Neural cell (in vitro differentiated cells): ENCODE measurements at regions not wholly inside any gene's neighbourhood (a gene's known extent, or its start where the extent isn't known, plus 50 kb on each side); places are given as distances from the start of the nearest gene placed in this dataset.

Experiments
- H2AFZ ChIP-seq: fragments of 200-600, 300-800 bp; sonication (generic), shearing (Covaris generic); 2 replicates; pipeline ENCODE4 v1.6.0; 2014; ENCODE audit warnings: low read depth, mild to moderate bottlenecking, antibody characterized with exemption, low read length, moderate library complexity
- H3F3A ChIP-seq: fragments of 200-600 bp; shearing (Covaris generic); 2 replicates; pipeline ENCODE4 v1.6.1; 2016; ENCODE audit warnings: mild to moderate bottlenecking, moderate library complexity, mixed read lengths, antibody characterized with exemption, low read length; ENCODE audit not compliant: insufficient read depth, poor library complexity, severe bottlenecking
- H3K27ac ChIP-seq: fragments of 200-600, 300-800 bp; sonication (generic), shearing (Covaris generic); 2 replicates; pipeline ENCODE4 v1.5.1; 2014; ENCODE audit warnings: mild to moderate bottlenecking, low read length, moderate library complexity
- H3K27me3 ChIP-seq: fragments of 300-800, 200-600 bp; sonication (generic), shearing (Covaris generic); 2 replicates; pipeline ENCODE4 v1.6.0; 2014; ENCODE audit warnings: mild to moderate bottlenecking, low read depth, low read length, moderate library complexity; ENCODE audit not compliant: insufficient read depth
- H3K36me3 ChIP-seq: fragments of 300-800, 200-600 bp; sonication (generic), shearing (Covaris generic); 2 replicates; pipeline ENCODE4 v1.5.1; 2014; ENCODE audit warnings: mild to moderate bottlenecking, antibody characterized with exemption, low read length, moderate library complexity; ENCODE audit not compliant: insufficient read depth
- H3K4me2 ChIP-seq: fragments of 300-800, 200-600 bp; sonication (generic), shearing (Covaris generic); 2 replicates; pipeline ENCODE4 v1.6.0; 2014; ENCODE audit warnings: mild to moderate bottlenecking, low read length
- H3K4me3 ChIP-seq: fragments of 300-800, 200-600 bp; sonication (generic), shearing (Covaris generic); 2 replicates; pipeline ENCODE4 v1.5.1; 2014; ENCODE audit warnings: mild to moderate bottlenecking, low read length, moderate library complexity
- H3K79me2 ChIP-seq: fragments of 200-600 bp; shearing (Covaris generic); replicated peaks from 2 replicates; pipeline ENCODE4 v1.6.0; 2014; ENCODE audit warnings: mild to moderate bottlenecking, low read length, moderate library complexity; ENCODE audit not compliant: insufficient read depth
- H3K9ac ChIP-seq: fragments of 300-800, 200-600 bp; sonication (generic), shearing (Covaris generic); 2 replicates; pipeline ENCODE4 v1.6.1; 2016; ENCODE audit warnings: mild to moderate bottlenecking, low read length, mixed read lengths
- H3K9me2 ChIP-seq: fragments of 200-600 bp; shearing (Covaris generic); 2 replicates; pipeline ENCODE4 v1.6.1; 2016; ENCODE audit warnings: mild to moderate bottlenecking, low read length, mixed read lengths; ENCODE audit not compliant: insufficient read depth
- H3K9me3 ChIP-seq: fragments of 200-600, 300-800 bp; sonication (generic), shearing (Covaris generic); 2 replicates; pipeline ENCODE4 v1.6.1; 2016; ENCODE audit warnings: mild to moderate bottlenecking, mixed run types, low read length, moderate library complexity, mixed read lengths
- H4K20me1 ChIP-seq: fragments of 200-600 bp; shearing (Covaris generic); 2 replicates; pipeline ENCODE4 v1.6.1; 2016; ENCODE audit warnings: mild to moderate bottlenecking, mixed run types; ENCODE audit not compliant: insufficient read depth
- EP300 ChIP-seq: fragments of 450-650 bp; conservative IDR thresholded peaks from 2 replicates; pipeline ENCODE4 v1.6.1; 2014; ENCODE audit warnings: antibody characterized with exemption, mild to moderate bottlenecking, moderate library complexity; ENCODE audit not compliant: poor library complexity, severe bottlenecking
- EZH2 ChIP-seq: fragments of 200-600, 300-800 bp; shearing (Covaris generic), sonication (generic); IDR thresholded peaks from 2 replicates; pipeline ENCODE4 v1.6.1; 2014; ENCODE audit warnings: antibody characterized with exemption, low read length, borderline replicate concordance, mild to moderate bottlenecking; ENCODE audit not compliant: insufficient read depth, poor library complexity, severe bottlenecking
- MXI1 ChIP-seq: fragments of 450-650 bp; conservative IDR thresholded peaks from 2 replicates; pipeline ENCODE4 v1.6.1; 2014; ENCODE audit warnings: antibody characterized with exemption, mild to moderate bottlenecking; ENCODE audit not compliant: poor library complexity, severe bottlenecking
- POLR2AphosphoS5 ChIP-seq: IDR thresholded peaks from 2 replicates; pipeline ENCODE4 v1.6.1; 2012
- RAD21 ChIP-seq: fragments of 450-650 bp; conservative IDR thresholded peaks from 2 replicates; pipeline ENCODE4 v1.6.1; 2014; ENCODE audit warnings: antibody characterized with exemption, mild to moderate bottlenecking, moderate library complexity
- REST ChIP-seq: IDR thresholded peaks from 2 replicates; pipeline ENCODE4 v1.6.1; 2012; ENCODE audit warnings: borderline replicate concordance
- SMC3 ChIP-seq: fragments of 450-650 bp; conservative IDR thresholded peaks from 2 replicates; pipeline ENCODE4 v1.6.1; 2014; ENCODE audit warnings: antibody characterized with exemption, mild to moderate bottlenecking, moderate library complexity; ENCODE audit not compliant: poor library complexity
- TAF1 ChIP-seq: IDR thresholded peaks from 2 replicates; pipeline ENCODE4 v1.6.1; 2012; ENCODE audit warnings: low read depth
- TF ChIP-seq, protein P1 (sequence below): fragments of 450-650 bp; IDR thresholded peaks from 2 replicates; pipeline ENCODE4 v1.5.1; 2014; ENCODE audit warnings: antibody characterized with exemption, mild to moderate bottlenecking, moderate library complexity; ENCODE audit not compliant: poor library complexity, severe bottlenecking

GRCh38 chr5:28214292-28214691 is 1175.9 kb upstream of the CDH9 start:
- Histone ChIP-seq H3K4me2 (no peak overlapping the region), H3K9me2 (no peaks in the 10 kb centered on the region), H3K27ac (no peak overlapping the region), H3K9me3 (no peaks in the 10 kb centered on the region), H3K4me3 (no peak overlapping the region), H2AFZ (no peak overlapping the region), H3K36me3 (no peaks in the 10 kb centered on the region), H3F3A (no peaks in the 10 kb centered on the region), H3K79me2 (no peaks in the 10 kb centered on the region), H3K27me3 (no peaks in the 10 kb centered on the region), H3K9ac (no peak overlapping the region), H4K20me1 (no peaks in the 10 kb centered on the region)
- TF ChIP-seq EZH2 (no peak), TAF1 (no peak), EP300 (no peak), RAD21 (no peak), POLR2AphosphoS5 (no peak)
- TF ChIP-seq, protein P1, sequence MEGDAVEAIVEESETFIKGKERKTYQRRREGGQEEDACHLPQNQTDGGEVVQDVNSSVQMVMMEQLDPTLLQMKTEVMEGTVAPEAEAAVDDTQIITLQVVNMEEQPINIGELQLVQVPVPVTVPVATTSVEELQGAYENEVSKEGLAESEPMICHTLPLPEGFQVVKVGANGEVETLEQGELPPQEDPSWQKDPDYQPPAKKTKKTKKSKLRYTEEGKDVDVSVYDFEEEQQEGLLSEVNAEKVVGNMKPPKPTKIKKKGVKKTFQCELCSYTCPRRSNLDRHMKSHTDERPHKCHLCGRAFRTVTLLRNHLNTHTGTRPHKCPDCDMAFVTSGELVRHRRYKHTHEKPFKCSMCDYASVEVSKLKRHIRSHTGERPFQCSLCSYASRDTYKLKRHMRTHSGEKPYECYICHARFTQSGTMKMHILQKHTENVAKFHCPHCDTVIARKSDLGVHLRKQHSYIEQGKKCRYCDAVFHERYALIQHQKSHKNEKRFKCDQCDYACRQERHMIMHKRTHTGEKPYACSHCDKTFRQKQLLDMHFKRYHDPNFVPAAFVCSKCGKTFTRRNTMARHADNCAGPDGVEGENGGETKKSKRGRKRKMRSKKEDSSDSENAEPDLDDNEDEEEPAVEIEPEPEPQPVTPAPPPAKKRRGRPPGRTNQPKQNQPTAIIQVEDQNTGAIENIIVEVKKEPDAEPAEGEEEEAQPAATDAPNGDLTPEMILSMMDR = no peak

DNA sequence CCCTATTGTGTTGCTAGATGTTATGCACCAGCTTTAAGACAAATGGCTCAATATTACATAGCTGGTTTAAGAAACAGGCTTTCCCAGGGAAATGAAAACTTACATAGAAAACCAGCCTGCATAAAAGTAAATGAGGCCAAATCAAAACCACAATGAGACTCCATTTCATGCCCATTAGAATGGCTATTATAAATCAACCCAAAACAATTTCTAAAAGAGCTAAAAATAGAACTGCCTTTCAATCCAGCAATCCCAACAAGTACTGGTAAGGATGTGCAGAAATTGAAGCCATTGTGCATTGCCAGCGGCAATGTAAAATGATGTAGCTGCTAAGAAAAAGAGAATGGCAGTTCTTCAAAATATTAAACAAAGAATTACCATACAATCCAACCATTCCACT is 1170.0 kb upstream of the CDH9 start:
- no peak overlapping the region for H3K27ac ChIP-seq
- no peak overlapping the region for H3K4me2 ChIP-seq
- no peaks in the 10 kb centered on the region for H3K9me3 ChIP-seq
- no peaks in the 10 kb centered on the region for H3K36me3 ChIP-seq
- H3K9ac ChIP-seq = no peak overlapping the region
- no peaks in the 10 kb centered on the region for H3F3A ChIP-seq
- H2AFZ ChIP-seq = no peak overlapping the region
- no peak overlapping the region for H3K4me3 ChIP-seq
- no peaks in the 10 kb centered on the region for H3K27me3 ChIP-seq
- H3K9me2 ChIP-seq = no peaks in the 10 kb centered on the region
- H3K79me2 ChIP-seq = no peaks in the 10 kb centered on the region
- TF ChIP-seq SMC3 = no peak
- no peak for TF ChIP-seq REST
- no peak for TF ChIP-seq RAD21
- TF ChIP-seq MXI1 = no peak
- no peak for TF ChIP-seq TAF1
- no peak for TF ChIP-seq EP300
- TF ChIP-seq POLR2AphosphoS5 = no peak
- TF ChIP-seq EZH2 = no peak
- TF ChIP-seq, protein P1 = no peak
- no peaks in the 10 kb centered on the region for H4K20me1 ChIP-seq
